K562 (cell line): ENCODE measurements at regions not wholly inside any gene's neighbourhood (a gene's known extent, or its start where the extent isn't known, plus 50 kb on each side); places are given as distances from the start of the nearest gene placed in this dataset.

Experiments
- ATAC-seq: fragments of 200-7000 bp; cut with Tn5 transposase; 3 replicates; pipeline ENCODE4 v1.9.1; 2020; ENCODE audit warnings: moderate library complexity
- BruUV-seq: library from RNA; stranded (reverse); fragments of 400-500 nt; replicated peaks from 2 replicates; lab custom pipeline; 2021; lab: Mats Ljungman, UMichigan
- CTCF ChIA-PET: fragments of 300-600 bp; formaldehyde crosslinking; extraction: SDS; loops from one replicate; lab custom pipeline; 2021; ENCODE audit warnings: low intra/inter-chr PET ratio; lab: Yijun Ruan, JAX
- POLR2A ChIA-PET: fragments of 300-600, 350-650 bp; sonication (Branson Sonifier 250); formaldehyde crosslinking; extraction: SDS; loops from one replicate; lab custom pipeline; 2021; ENCODE audit warnings: antibody characterized with exemption, inconsistent platforms; lab: Yijun Ruan, JAX
- DNase-seq, 4 experiments: peaks; one replicate each; pipeline versions ENCODE4 v3.0.0 to v3.0.0-alpha.2; 2011 to 2018; ENCODE audit warnings: low spot score in 3 of 4, mixed read lengths in 3 of 4; ENCODE audit errors: extremely low read depth in 1 of 4
- FAIRE-seq: peaks from 2 replicates; lab custom pipeline; 2011; peaks lifted over from hg19 to GRCh38; lab: Jason Lieb, UNC
- H2AFZ ChIP-seq: 2 replicates; pipeline ENCODE4 v1.6.0; 2011; ENCODE audit warnings: low read depth, low read length, control low read depth, inconsistent platforms
- H3K27ac ChIP-seq: fragments of 200-600 bp; 3 replicates; pipeline ENCODE4 v1.8.0; 2011; ENCODE audit warnings: low read depth, mild to moderate bottlenecking, control low read depth, inconsistent platforms, low read length, moderate library complexity, mixed read lengths; ENCODE audit errors: extremely low read depth
- H3K27me3 ChIP-seq, 2 experiments: fragments of 300-600 bp in 1 of 2; 2 replicates in 1 of 2; 3 replicates in 1 of 2; pipeline versions ENCODE4 v1.6.0 to v1.8.0; 2011; ENCODE audit warnings: inconsistent platforms in 2 of 2, low read length in 2 of 2, mild to moderate bottlenecking in 1 of 2, mixed read lengths in 1 of 2, moderate library complexity in 1 of 2; ENCODE audit not compliant: control insufficient read depth in 2 of 2, insufficient read depth in 2 of 2
- H3K36me3 ChIP-seq: fragments of 300-600 bp; 3 replicates; pipeline ENCODE4 v1.8.0; 2011; ENCODE audit warnings: mild to moderate bottlenecking, low read length, inconsistent platforms; ENCODE audit not compliant: control insufficient read depth, insufficient read depth
- H3K4me1 ChIP-seq, 2 experiments: fragments of 200-600 bp in 1 of 2; replicated peaks in 1 of 2; 2 replicates in 1 of 2; 3 replicates in 1 of 2; pipeline versions ENCODE4 v1.5.1 to v1.8.0; 2011; ENCODE audit warnings: inconsistent platforms in 2 of 2, low read length in 2 of 2, mild to moderate bottlenecking in 1 of 2, mixed read lengths in 1 of 2, moderate library complexity in 1 of 2; ENCODE audit not compliant: control insufficient read depth in 2 of 2, insufficient read depth in 2 of 2
- H3K4me2 ChIP-seq: 2 replicates; pipeline ENCODE4 v1.6.1; 2011; ENCODE audit warnings: low read length, control low read depth, inconsistent platforms, mixed read lengths; ENCODE audit not compliant: insufficient read depth
- H3K4me3 ChIP-seq: fragments of 200-600 bp; sonication (generic), shearing (Covaris generic); 2 replicates; pipeline ENCODE4 v1.5.1; 2016; ENCODE audit warnings: control low read depth, inconsistent platforms
- H3K79me2 ChIP-seq: fragments of 200-600 bp; 3 replicates; pipeline ENCODE4 v1.8.0; 2011; ENCODE audit warnings: low read length, inconsistent platforms; ENCODE audit not compliant: control insufficient read depth, insufficient read depth
- H3K9ac ChIP-seq, 2 experiments: 2 replicates each; pipeline versions ENCODE4 v1.6.0 to v1.6.1; 2011; ENCODE audit warnings: low read depth in 2 of 2, low read length in 2 of 2, control low read depth in 1 of 2, inconsistent platforms in 1 of 2, mild to moderate bottlenecking in 1 of 2, mixed read lengths in 1 of 2; ENCODE audit not compliant: insufficient read depth in 1 of 2
- H3K9me1 ChIP-seq: one replicate; pipeline ENCODE4 v1.6.0; 2011; ENCODE audit warnings: inconsistent platforms, mild to moderate bottlenecking, low read length, moderate library complexity; ENCODE audit not compliant: control insufficient read depth, insufficient read depth
- H3K9me3 ChIP-seq: replicated peaks from 2 replicates; pipeline ENCODE4 v1.5.1; 2011; ENCODE audit warnings: low read depth, low read length, inconsistent platforms; ENCODE audit not compliant: control insufficient read depth, insufficient read depth
- H4K20me1 ChIP-seq: replicated peaks from 2 replicates; pipeline ENCODE4 v1.6.1; 2011; ENCODE audit warnings: low read length, inconsistent platforms, mixed read lengths; ENCODE audit not compliant: control insufficient read depth, insufficient read depth
- ARID1B ChIP-seq: fragments of 450-650 bp; IDR thresholded peaks from 2 replicates; pipeline ENCODE4 v1.6.1; 2016; ENCODE audit warnings: antibody characterized with exemption, mild to moderate bottlenecking, inconsistent platforms
- CREB5 ChIP-seq: fragments of 250-450 bp; sonication (Bioruptor Pico); IDR thresholded peaks from 2 replicates; pipeline ENCODE4 v1.5.0; 2020; ENCODE audit warnings: mild to moderate bottlenecking
- THAP7 ChIP-seq: fragments of 250-450 bp; sonication (Bioruptor Pico); IDR thresholded peaks from 2 replicates; pipeline ENCODE4 v1.5.0; 2021
- WGBS: fragments of 100-300 bp; shearing (Covaris generic); methylation state at CpG from one replicate; pipeline ENCODE4 v1.1.6; 2016; ENCODE audit warnings: low coverage, mixed read lengths; ENCODE audit not compliant: insufficient coverage; ENCODE audit errors: missing lambda C conversion rate; 5-methylcytosine and 5-hydroxymethylcytosine counted together
- in situ Hi-C: fragments of 300-500 bp; cut with MboI; formaldehyde crosslinking; loops from 4 replicates; pipeline ENCODE4 v1.15.0; 2018; ENCODE audit warnings: inconsistent platforms, mixed read lengths
- intact Hi-C: fragments of 100-400 bp; cut with micrococcal nuclease; formaldehyde crosslinking; loops from 2 replicates; pipeline ENCODE4 v1.14.2; 2022

- in situ Hi-C loops (no loop called here), intact Hi-C loops (no loop called here)
- no peak for ATAC-seq
- no peaks in the 10 kb centered on the region for H4K20me1 ChIP-seq
- H3K4me2 ChIP-seq = no peak overlapping the region
- TF ChIP-seq CREB5 (CRISPR knock-in tag) = no peak
- TF ChIP-seq THAP7 (CRISPR knock-in tag) = no peak
- BruUV-seq = no TSS peak
- ChIA-PET CTCF (no interaction called here), POLR2A (no interaction called here)
- H3K27me3 ChIP-seq = no peaks in the 10 kb centered on the region
- DNase-seq = no peak
- no peak overlapping the region for H2AFZ ChIP-seq
- H3K9ac ChIP-seq = no peak overlapping the region
- 0 out of 2 replicates have a peak, but pooled peaks cover 2% of the 10 kb centered on the region for H3K9me3 ChIP-seq
- WGBS = 3% methylated on average over 3 of the region's 3 CpGs
- H3K9me1 ChIP-seq = no peaks in the 10 kb centered on the region
- H3K36me3 ChIP-seq = no peaks in the 10 kb centered on the region
- H3K4me1 ChIP-seq = no peaks in the 10 kb centered on the region
- no peaks in the 10 kb centered on the region for H3K79me2 ChIP-seq
- no peak overlapping the region for H3K27ac ChIP-seq
- FAIRE-seq = no peak
- H3K4me3 ChIP-seq = no peak overlapping the region
Measured at GRCh38 chr11:109612496-109612895, 190.5 kb downstream of the C11orf87 start.

GRCh38 chr11:109619498-109619897 is 197.5 kb downstream of the C11orf87 start:
- FAIRE-seq = no peak
- H3K9ac ChIP-seq = no peak overlapping the region
- H3K9me1 ChIP-seq = no peaks in the 10 kb centered on the region
- POLR2A ChIA-PET = no interaction called here
- 1% methylated on average over 4 of the region's 4 CpGs for WGBS
- H3K4me3 ChIP-seq = no peak overlapping the region
- ATAC-seq = no peak
- H3K36me3 ChIP-seq = no peaks in the 10 kb centered on the region
- no peak overlapping the region for H3K4me2 ChIP-seq
- no peak for TF ChIP-seq ARID1B
- H3K27ac ChIP-seq = no peak overlapping the region
- CTCF ChIA-PET = no interaction called here
- in situ Hi-C loops = no loop called here
- H2AFZ ChIP-seq = no peak overlapping the region
- no peaks in the 10 kb centered on the region for H3K4me1 ChIP-seq
- H3K79me2 ChIP-seq = no peaks in the 10 kb centered on the region
- intact Hi-C loops = no loop called here
- no TSS peak for BruUV-seq
- H3K27me3 ChIP-seq = no peaks in the 10 kb centered on the region
- H4K20me1 ChIP-seq = no peaks in the 10 kb centered on the region
- H3K9me3 ChIP-seq = peaks cover 4% of the 10 kb centered on the region
- no peak for DNase-seq
